Mesenchymal stem cell (in vitro differentiated cells and primary cell): ENCODE measurements at regions not wholly inside any gene's neighbourhood (a gene's known extent, or its start where the extent isn't known, plus 50 kb on each side); places are given as distances from the start of the nearest gene placed in this dataset.

Source experiments
- DNase-seq: peaks from one replicate; pipeline ENCODE4 v3.0.0-alpha.2; 2013
- H2AFZ ChIP-seq: one replicate; pipeline ENCODE4 v1.6.1; 2013; ENCODE audit warnings: low read depth, mild to moderate bottlenecking, control low read depth, inconsistent platforms, low read length, moderate library complexity
- H2AK5ac ChIP-seq: 2 replicates; pipeline ENCODE4 v1.6.1; 2013; ENCODE audit warnings: low read length, moderate library complexity, mild to moderate bottlenecking, inconsistent platforms; ENCODE audit not compliant: severe bottlenecking
- H2BK120ac ChIP-seq: one replicate; pipeline ENCODE4 v1.6.1; 2013; ENCODE audit warnings: low read depth, mild to moderate bottlenecking, inconsistent platforms, low read length, moderate library complexity
- H2BK12ac ChIP-seq, 2 experiments: one replicate each; pipeline ENCODE4 v1.6.1; 2013; ENCODE audit warnings: inconsistent platforms in 2 of 2, low read length in 2 of 2, mild to moderate bottlenecking in 2 of 2, moderate library complexity in 2 of 2, control low read depth in 1 of 2
- H2BK15ac ChIP-seq: one replicate; pipeline ENCODE4 v1.6.1; 2013; ENCODE audit warnings: mild to moderate bottlenecking, low read depth, inconsistent platforms; ENCODE audit not compliant: poor library complexity, severe bottlenecking
- H2BK5ac ChIP-seq: 2 replicates; pipeline ENCODE4 v1.6.1; 2013; ENCODE audit warnings: low read depth, mild to moderate bottlenecking, low read length, control low read depth, inconsistent platforms; ENCODE audit not compliant: poor library complexity, severe bottlenecking
- H3K14ac ChIP-seq, 2 experiments: one replicate each; pipeline ENCODE4 v1.6.1; 2013; ENCODE audit warnings: inconsistent platforms in 2 of 2, low read length in 2 of 2, control low read depth in 1 of 2, mild to moderate bottlenecking in 1 of 2, moderate library complexity in 1 of 2
- H3K18ac ChIP-seq, 2 experiments: one replicate each; pipeline ENCODE4 v1.6.1; 2013; ENCODE audit warnings: inconsistent platforms in 2 of 2, low read length in 2 of 2, control low read depth in 1 of 2, low read depth in 1 of 2, mild to moderate bottlenecking in 1 of 2
- H3K23ac ChIP-seq, 2 experiments: one replicate each; pipeline ENCODE4 v1.6.1; 2013; ENCODE audit warnings: inconsistent platforms in 2 of 2, low read length in 2 of 2, mild to moderate bottlenecking in 2 of 2, moderate library complexity in 2 of 2, control low read depth in 1 of 2
- H3K27ac ChIP-seq: 2 replicates; pipeline ENCODE4 v1.5.1; 2013; ENCODE audit warnings: mild to moderate bottlenecking, moderate library complexity, low read length, control low read depth, inconsistent platforms; ENCODE audit not compliant: poor library complexity, severe bottlenecking
- H3K27me3 ChIP-seq, 2 experiments: 2 replicates each; pipeline versions ENCODE4 v1.6.1 to v1.7.0; 2013; ENCODE audit warnings: low read length in 2 of 2, mild to moderate bottlenecking in 2 of 2, moderate library complexity in 2 of 2, control low read depth in 1 of 2, inconsistent platforms in 1 of 2; ENCODE audit not compliant: control insufficient read depth in 1 of 2, insufficient read depth in 1 of 2
- H3K36me3 ChIP-seq, 2 experiments: 2 replicates each; pipeline versions ENCODE4 v1.6.1 to v1.7.0; 2013; ENCODE audit warnings: low read length in 2 of 2, control low read depth in 1 of 2, inconsistent platforms in 1 of 2, low read depth in 1 of 2, mild to moderate bottlenecking in 1 of 2; ENCODE audit not compliant: insufficient read depth in 2 of 2, control insufficient read depth in 1 of 2
- H3K4ac ChIP-seq, 2 experiments: one replicate each; pipeline ENCODE4 v1.6.1; 2013; ENCODE audit warnings: inconsistent platforms in 2 of 2, low read length in 2 of 2, mild to moderate bottlenecking in 2 of 2, moderate library complexity in 2 of 2, control low read depth in 1 of 2, low read depth in 1 of 2
- H3K4me1 ChIP-seq: 2 replicates; pipeline ENCODE4 v1.6.1; 2013; ENCODE audit warnings: low read depth, low read length, control low read depth; ENCODE audit not compliant: control insufficient read depth, insufficient read depth
- H3K4me2 ChIP-seq: 2 replicates; pipeline ENCODE4 v1.6.1; 2013; ENCODE audit warnings: low read length, mild to moderate bottlenecking, inconsistent platforms; ENCODE audit not compliant: poor library complexity, severe bottlenecking
- H3K4me3 ChIP-seq, 2 experiments: 2 replicates each; pipeline versions ENCODE4 v1.5.1 to v1.7.0; 2013; ENCODE audit warnings: low read length in 2 of 2, mild to moderate bottlenecking in 2 of 2, control low read depth in 1 of 2, low read depth in 1 of 2; ENCODE audit not compliant: insufficient read depth in 1 of 2
- H3K79me1 ChIP-seq: replicated peaks from 2 replicates; pipeline ENCODE4 v1.6.1; 2013; ENCODE audit warnings: mild to moderate bottlenecking, control low read depth, low read length, inconsistent platforms; ENCODE audit not compliant: poor library complexity, severe bottlenecking
- H3K9ac ChIP-seq: 2 replicates; pipeline ENCODE4 v1.7.0; 2013; ENCODE audit warnings: mild to moderate bottlenecking, low read length, moderate library complexity
- H3K9me3 ChIP-seq: 2 replicates; pipeline ENCODE4 v1.7.0; 2013; ENCODE audit warnings: mild to moderate bottlenecking, low read length; ENCODE audit not compliant: control insufficient read depth
- H4K8ac ChIP-seq: one replicate; pipeline ENCODE4 v1.6.1; 2013; ENCODE audit warnings: inconsistent platforms, mild to moderate bottlenecking, low read length, moderate library complexity
- H4K91ac ChIP-seq: one replicate; pipeline ENCODE4 v1.6.1; 2013; ENCODE audit warnings: mild to moderate bottlenecking, low read length, inconsistent platforms
- WGBS: methylation state at CpG from one replicate; pipeline ENCODE4 v1.1.7; 2013; ENCODE audit warnings: mixed read lengths; 5-methylcytosine and 5-hydroxymethylcytosine counted together

DNA sequence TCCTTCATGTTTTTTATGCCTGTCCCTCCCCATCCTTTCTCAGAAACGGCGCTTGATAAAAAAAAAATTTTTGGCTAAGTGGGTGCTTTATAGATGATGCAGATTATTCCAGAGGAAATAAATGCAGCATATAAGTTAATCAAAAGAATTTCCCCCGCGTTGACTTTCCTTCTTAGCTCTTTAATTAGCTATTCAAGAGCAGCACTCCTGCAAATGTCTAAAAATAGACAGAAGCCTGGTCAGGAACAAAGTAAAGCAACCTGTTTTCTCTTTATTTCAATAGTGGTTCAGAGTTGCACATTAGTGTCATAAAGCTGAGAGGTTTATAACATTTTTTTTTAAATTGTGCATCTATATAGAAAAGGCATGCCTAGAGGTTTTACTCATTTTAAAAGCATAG, 439.5 kb upstream of the LRRC7 start:
- H2BK5ac ChIP-seq: no peak overlapping the region
- no peak overlapping the region for H3K4ac ChIP-seq
- no peak overlapping the region for H2BK12ac ChIP-seq
- H2BK15ac ChIP-seq: no peak overlapping the region
- no peak overlapping the region for H3K14ac ChIP-seq
- no peaks in the 10 kb centered on the region for H3K36me3 ChIP-seq
- H3K9ac ChIP-seq: no peak overlapping the region
- H3K23ac ChIP-seq: no peak overlapping the region
- no peak overlapping the region for H2BK120ac ChIP-seq
- H3K4me2 ChIP-seq: no peak overlapping the region
- no peak overlapping the region for H4K8ac ChIP-seq
- H2AFZ ChIP-seq: no peak overlapping the region
- DNase-seq: no peak
- no peak overlapping the region for H3K4me3 ChIP-seq
- H4K91ac ChIP-seq: no peak overlapping the region
- no peaks in the 10 kb centered on the region for H3K27me3 ChIP-seq
- H3K18ac ChIP-seq: no peak overlapping the region
- H2AK5ac ChIP-seq: no peak overlapping the region
- no peaks in the 10 kb centered on the region for H3K4me1 ChIP-seq
- no peaks in the 10 kb centered on the region for H3K9me3 ChIP-seq
- no CpG with 5 or more reads among the region's 4 CpGs for WGBS
- no peaks in the 10 kb centered on the region for H3K79me1 ChIP-seq
- no peak overlapping the region for H3K27ac ChIP-seq

- no peaks in the 10 kb centered on the region for H3K4me1 ChIP-seq
- no peak overlapping the region for H3K4me3 ChIP-seq
- H3K27ac ChIP-seq: no peak overlapping the region
- no peak overlapping the region for H4K8ac ChIP-seq
- H2AFZ ChIP-seq: no peak overlapping the region
- no peak overlapping the region for H3K4ac ChIP-seq
- H3K36me3 ChIP-seq: no peaks in the 10 kb centered on the region
- no peak for DNase-seq
- H2AK5ac ChIP-seq: no peak overlapping the region
- no peak overlapping the region for H2BK5ac ChIP-seq
- no peak overlapping the region for H2BK12ac ChIP-seq
- H3K27me3 ChIP-seq: no peaks in the 10 kb centered on the region
- no peaks in the 10 kb centered on the region for H3K9me3 ChIP-seq
- no peaks in the 10 kb centered on the region for H3K79me1 ChIP-seq
- no peak overlapping the region for H3K14ac ChIP-seq
- no peak overlapping the region for H2BK15ac ChIP-seq
- WGBS: 88% methylated on average over 4 of the region's 4 CpGs
- no peak overlapping the region for H3K4me2 ChIP-seq
- no peak overlapping the region for H3K18ac ChIP-seq
- no peak overlapping the region for H2BK120ac ChIP-seq
- no peak overlapping the region for H3K23ac ChIP-seq
- no peak overlapping the region for H4K91ac ChIP-seq
- no peak overlapping the region for H3K9ac ChIP-seq
These were observed 438.2 kb upstream of the LRRC7 start for GRCh38 chr1:69129538-69129937.

DNA sequence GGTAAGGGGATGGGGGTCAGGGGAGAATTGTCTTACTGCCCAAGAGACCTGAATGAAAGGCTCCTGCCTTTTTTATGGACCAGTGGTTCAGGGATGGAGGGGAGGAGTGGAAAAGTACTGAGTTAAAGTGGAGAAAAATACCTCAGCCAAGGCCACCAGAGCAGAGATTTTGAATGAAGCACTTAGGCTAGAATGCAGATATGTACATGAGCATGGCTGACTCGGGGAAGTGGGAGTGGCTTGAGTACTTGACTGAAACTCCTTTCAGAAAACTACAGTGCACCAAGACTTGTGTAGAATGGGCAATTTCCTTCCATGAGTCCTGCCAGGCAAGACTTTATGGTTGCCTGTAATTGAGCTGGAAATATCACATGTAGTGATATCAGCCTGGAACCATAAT, 429.6 kb upstream of the LRRC7 start:
- Histone ChIP-seq H3K79me1 (no peaks in the 10 kb centered on the region), H4K91ac (no peak overlapping the region), H3K23ac (no peak overlapping the region), H2BK12ac (no peak overlapping the region), H3K27ac (no peak overlapping the region), H3K4me2 (no peak overlapping the region), H2BK120ac (no peak overlapping the region), H3K27me3 (no peaks in the 10 kb centered on the region), H3K4ac (no peak overlapping the region), H2BK15ac (no peak overlapping the region), H3K9ac (no peak overlapping the region), H3K36me3 (no peaks in the 10 kb centered on the region), H3K4me3 (no peak overlapping the region), H3K18ac (no peak overlapping the region), H4K8ac (no peak overlapping the region), H2AK5ac (no peak overlapping the region), H2AFZ (no peak overlapping the region), H3K9me3 (peaks cover 15% of the 10 kb centered on the region), H3K4me1 (no peaks in the 10 kb centered on the region), H3K14ac (no peak overlapping the region), H2BK5ac (no peak overlapping the region)
- no peak for DNase-seq
- 38% methylated on average over 1 of the region's 1 CpG for WGBS

DNA sequence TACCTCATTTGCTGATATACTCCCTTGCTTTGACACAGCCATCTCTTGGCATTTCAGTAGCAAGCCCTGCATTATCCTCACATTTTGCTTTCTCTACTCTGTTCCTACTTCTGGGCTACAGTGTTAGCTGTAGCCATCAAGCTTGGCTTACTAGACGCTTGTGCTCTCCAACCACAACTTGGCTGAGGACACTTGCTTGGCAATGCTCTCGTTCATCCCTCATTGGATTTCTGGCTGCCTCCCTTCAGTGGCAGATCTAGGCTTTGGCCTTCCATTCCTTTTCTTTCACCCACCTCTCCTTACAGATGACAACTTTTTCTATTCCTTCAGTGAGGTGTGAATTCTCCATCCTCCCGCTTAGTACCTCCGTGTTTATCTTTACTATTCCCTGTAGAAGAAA, 428.7 kb upstream of the LRRC7 start:
- H3K27ac ChIP-seq: no peak overlapping the region
- H3K18ac ChIP-seq: no peak overlapping the region
- no peak overlapping the region for H2BK120ac ChIP-seq
- H2BK5ac ChIP-seq: no peak overlapping the region
- H3K36me3 ChIP-seq: no peaks in the 10 kb centered on the region
- no peak for DNase-seq
- no peak overlapping the region for H3K4me3 ChIP-seq
- no peak overlapping the region for H3K9ac ChIP-seq
- no peak overlapping the region for H2AK5ac ChIP-seq
- no peak overlapping the region for H4K8ac ChIP-seq
- 93% methylated on average over 4 of the region's 4 CpGs for WGBS
- peaks cover 15% of the 10 kb centered on the region for H3K9me3 ChIP-seq
- H3K4me1 ChIP-seq: no peaks in the 10 kb centered on the region
- H2BK12ac ChIP-seq: no peak overlapping the region
- no peak overlapping the region for H4K91ac ChIP-seq
- no peaks in the 10 kb centered on the region for H3K79me1 ChIP-seq
- no peak overlapping the region for H2BK15ac ChIP-seq
- no peak overlapping the region for H2AFZ ChIP-seq
- no peaks in the 10 kb centered on the region for H3K27me3 ChIP-seq
- H3K23ac ChIP-seq: no peak overlapping the region
- H3K4ac ChIP-seq: no peak overlapping the region
- no peak overlapping the region for H3K4me2 ChIP-seq
- no peak overlapping the region for H3K14ac ChIP-seq
